WTC11 (cell line): ENCODE measurements at regions not wholly inside any gene's neighbourhood (a gene's known extent, or its start where the extent isn't known, plus 50 kb on each side); places are given as distances from the start of the nearest gene placed in this dataset.
A peak's percentile ranks its signal among the peaks of the same experiment; 100 is the strongest.

ENCODE experiments used
- ATAC-seq: fragments of 200-7000 bp; cut with Tn5 transposase; 2 replicates; pipeline ENCODE4 v1.10.0; 2021; ENCODE audit warnings: mild to moderate bottlenecking, moderate library complexity
- CTCF ChIA-PET: fragments of 300-600 bp; sonication (Branson Sonifier 250); formaldehyde crosslinking; loops from one replicate; lab custom pipeline; 2021; ENCODE audit warnings: antibody characterized with exemption; lab: Charles Lee
- POLR2A ChIA-PET: fragments of 350-600 bp; sonication (Branson Sonifier 250); formaldehyde crosslinking; loops from one replicate; lab custom pipeline; 2021; ENCODE audit warnings: antibody characterized with exemption; lab: Charles Lee
- DNase-seq: peaks from one replicate; pipeline ENCODE4 v3.0.0; 2021; ENCODE audit warnings: low spot score
- H3K27ac Mint-ChIP-seq: 2 replicates; pipeline ENCODE4 v1.8.0; 2021; ENCODE audit warnings: mixed read lengths
- H3K27me3 Mint-ChIP-seq: 2 replicates; pipeline ENCODE4 v1.8.0; 2021; ENCODE audit warnings: low read depth, mild to moderate bottlenecking, moderate library complexity, mixed read lengths
- H3K36me3 Mint-ChIP-seq: 2 replicates; pipeline ENCODE4 v1.8.0; 2021; ENCODE audit warnings: mixed read lengths
- H3K4me1 Mint-ChIP-seq: 2 replicates; pipeline ENCODE4 v1.8.0; 2022; ENCODE audit warnings: mixed read lengths
- H3K4me3 Mint-ChIP-seq: 2 replicates; pipeline ENCODE4 v1.8.0; 2021; ENCODE audit warnings: mild to moderate bottlenecking, moderate library complexity, mixed read lengths
- H3K9me3 Mint-ChIP-seq: 2 replicates; pipeline ENCODE4 v1.8.0; 2021; ENCODE audit warnings: mixed read lengths
- CREM ChIP-seq: sonication (generic); formaldehyde crosslinking; IDR thresholded peaks from 2 replicates; pipeline ENCODE4 v1.8.1; 2022; ENCODE audit warnings: mild to moderate bottlenecking, missing genetic modification reagents, moderate library complexity
- E2F1 ChIP-seq: sonication (generic); formaldehyde crosslinking; IDR thresholded peaks from 2 replicates; pipeline ENCODE4 v1.8.0; 2022; ENCODE audit warnings: mild to moderate bottlenecking, missing genetic modification reagents
- EMX1 ChIP-seq: fragments of 250-450 bp; sonication (Bioruptor Pico); IDR thresholded peaks from 2 replicates; pipeline ENCODE4 v1.8.0; 2021; ENCODE audit warnings: mild to moderate bottlenecking
- ESRRA ChIP-seq: sonication (generic); formaldehyde crosslinking; IDR thresholded peaks from 2 replicates; pipeline ENCODE4 v1.8.1; 2022; ENCODE audit warnings: mild to moderate bottlenecking, missing genetic modification reagents, borderline replicate concordance
- ETV6 ChIP-seq: sonication (generic); formaldehyde crosslinking; IDR thresholded peaks from 2 replicates; pipeline ENCODE4 v1.8.1; 2022; ENCODE audit warnings: mild to moderate bottlenecking, missing genetic modification reagents
- FOXJ3 ChIP-seq: sonication (generic); formaldehyde crosslinking; IDR thresholded peaks from 2 replicates; pipeline ENCODE4 v1.9.0; 2021; ENCODE audit warnings: missing genetic modification reagents, mild to moderate bottlenecking, borderline replicate concordance
- GTF2I ChIP-seq: fragments of 250-450 bp; sonication (Bioruptor Pico); conservative IDR thresholded peaks from 2 replicates; pipeline ENCODE4 v1.4.0; 2021; ENCODE audit warnings: mild to moderate bottlenecking
- HMGA2 ChIP-seq: fragments of 250-450 bp; sonication (Bioruptor Pico); IDR thresholded peaks from 2 replicates; pipeline ENCODE4 v1.4.0; 2021; ENCODE audit warnings: mild to moderate bottlenecking, moderate library complexity
- IRF2 ChIP-seq: sonication (generic); formaldehyde crosslinking; IDR thresholded peaks from 2 replicates; pipeline ENCODE4 v1.8.0; 2022; ENCODE audit warnings: low read depth, missing genetic modification reagents, borderline replicate concordance
- JAZF1 ChIP-seq: fragments of 250-450 bp; sonication (Bioruptor Pico); IDR thresholded peaks from 2 replicates; pipeline ENCODE4 v1.9.0; 2021; ENCODE audit warnings: moderate library complexity, mild to moderate bottlenecking, inconsistent platforms
- MXD4 ChIP-seq: fragments of 250-450 bp; sonication (Bioruptor Pico); IDR thresholded peaks from 2 replicates; pipeline ENCODE4 v1.8.0; 2021; ENCODE audit warnings: mild to moderate bottlenecking, moderate library complexity, borderline replicate concordance
- NR1H2 ChIP-seq: sonication (generic); formaldehyde crosslinking; IDR thresholded peaks from 2 replicates; pipeline ENCODE4 v1.9.0; 2021; ENCODE audit warnings: mild to moderate bottlenecking, moderate library complexity, missing genetic modification reagents
- OVOL2 ChIP-seq: fragments of 250-450 bp; sonication (Bioruptor Pico); IDR thresholded peaks from 2 replicates; pipeline ENCODE4 v1.9.0; 2021; ENCODE audit warnings: mild to moderate bottlenecking, borderline replicate concordance
- PREB ChIP-seq: sonication (generic); formaldehyde crosslinking; IDR thresholded peaks from 2 replicates; pipeline ENCODE4 v1.8.1; 2022; ENCODE audit warnings: mild to moderate bottlenecking, missing genetic modification reagents, moderate library complexity, borderline replicate concordance
- RELA ChIP-seq: sonication (generic); formaldehyde crosslinking; IDR thresholded peaks from 2 replicates; pipeline ENCODE4 v1.8.1; 2022; ENCODE audit warnings: missing genetic modification reagents, mild to moderate bottlenecking, borderline replicate concordance
- RORB ChIP-seq: fragments of 250-450 bp; sonication (Bioruptor Pico); IDR thresholded peaks from 2 replicates; pipeline ENCODE4 v1.9.0; 2021; ENCODE audit warnings: mild to moderate bottlenecking
- SP1 ChIP-seq: sonication (generic); formaldehyde crosslinking; conservative IDR thresholded peaks from 2 replicates; pipeline ENCODE4 v1.8.1; 2022; ENCODE audit warnings: missing genetic modification reagents
- ZBTB21 ChIP-seq: sonication (generic); formaldehyde crosslinking; IDR thresholded peaks from 2 replicates; pipeline ENCODE4 v1.8.1; 2023; ENCODE audit warnings: mild to moderate bottlenecking, missing genetic modification reagents, borderline replicate concordance
- ZNF281 ChIP-seq: sonication (generic); formaldehyde crosslinking; IDR thresholded peaks from 2 replicates; pipeline ENCODE4 v1.8.0; 2023; ENCODE audit warnings: mild to moderate bottlenecking, missing genetic modification reagents
- ZNF671 ChIP-seq: fragments of 250-450 bp; sonication (Bioruptor Pico); IDR thresholded peaks from 2 replicates; pipeline ENCODE4 v1.8.0; 2021; ENCODE audit warnings: mild to moderate bottlenecking
- TF ChIP-seq, protein P1 (sequence below): fragments of 250-450 bp; sonication (Bioruptor Pico); conservative IDR thresholded peaks from 2 replicates; pipeline ENCODE4 v1.9.0; 2021; ENCODE audit warnings: mild to moderate bottlenecking
- TF ChIP-seq, protein P2 (sequence below): sonication (generic); formaldehyde crosslinking; IDR thresholded peaks from 2 replicates; pipeline ENCODE4 v1.8.1; 2023; ENCODE audit warnings: mild to moderate bottlenecking, missing genetic modification reagents, moderate library complexity
- TF ChIP-seq, protein P3 (sequence below): fragments of 250-450 bp; sonication (Bioruptor Pico); IDR thresholded peaks from 2 replicates; pipeline ENCODE4 v1.9.0; 2021; ENCODE audit warnings: mild to moderate bottlenecking

DNA sequence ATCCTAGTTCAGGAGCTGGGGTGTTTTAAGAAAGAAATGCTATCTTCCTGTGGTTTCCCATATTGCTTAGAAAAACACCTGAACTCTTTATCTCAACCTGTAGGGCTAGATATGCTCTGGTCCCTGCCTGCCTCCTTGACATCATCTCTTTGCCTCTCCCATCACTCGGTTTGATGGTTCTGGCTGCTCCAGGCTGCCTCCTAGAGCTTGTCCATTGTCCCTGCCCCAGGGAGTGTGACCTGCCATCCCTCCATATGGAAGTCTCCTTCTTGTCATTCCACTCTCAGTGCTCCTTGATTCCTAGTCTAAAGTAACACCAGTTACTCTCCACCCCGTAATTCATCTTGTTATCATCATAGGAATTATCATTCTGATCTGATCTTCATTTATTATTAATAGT is 369.0 kb upstream of the EEF2KMT start:
- POLR2A ChIA-PET = no interaction called here
- CTCF ChIA-PET = interaction anchor here (0.6 to 1.8 kb wide), 7 partner anchors 10 to 406 kb away, joined by 3 to 8 read pairs (median 3); no protein-coding TSS in a partner anchor

GRCh38 chr16:5465714-5466113 is 368.1 kb upstream of the EEF2KMT start:
- H3K9me3 Mint-ChIP-seq = peaks cover 24% of the 10 kb centered on the region
- TF ChIP-seq RORB (CRISPR knock-in tag) (no peak), ZNF671 (CRISPR knock-in tag) (no peak), OVOL2 (CRISPR knock-in tag) (no peak), NR1H2 (CRISPR knock-in tag) (no peak), ZNF281 (CRISPR knock-in tag) (no peak), ETV6 (CRISPR knock-in tag) (no peak), SP1 (CRISPR knock-in tag) (no peak), FOXJ3 (CRISPR knock-in tag) (no peak), RELA (CRISPR knock-in tag) (no peak)
- ChIA-PET CTCF (interaction anchor here (0.8 to 1.8 kb wide), 3 partner anchors 14 to 24 kb away, joined by 3 to 8 read pairs (median 7); no protein-coding TSS in a partner anchor), POLR2A (no interaction called here)
- H3K4me3 Mint-ChIP-seq = no peak overlapping the region
- 0 out of 2 replicates have a peak, but pooled peaks cover 4% of the 10 kb centered on the region for H3K36me3 Mint-ChIP-seq
- H3K4me1 Mint-ChIP-seq = 0 out of 2 replicates have a peak, but pooled peaks cover under 1% of the 10 kb centered on the region
- peaks cover under 1% of the 10 kb centered on the region; the same call in 1 of the 2 replicates for H3K27me3 Mint-ChIP-seq
- DNase-seq (no peak), ATAC-seq (no peak)
- no peak overlapping the region for H3K27ac Mint-ChIP-seq

More for the DNA sequence above, 369.0 kb upstream of the EEF2KMT start:
- H3K36me3 Mint-ChIP-seq = 0 out of 2 replicates have a peak, but pooled peaks cover 4% of the 10 kb centered on the region
- TF ChIP-seq HMGA2 (CRISPR knock-in tag) (no peak), ESRRA (CRISPR knock-in tag) (no peak), E2F1 (CRISPR knock-in tag) (no peak), PREB (CRISPR knock-in tag) (no peak), JAZF1 (CRISPR knock-in tag) (no peak), MXD4 (CRISPR knock-in tag) (no peak), GTF2I (CRISPR knock-in tag) (no peak), EMX1 (CRISPR knock-in tag) (no peak), CREM (CRISPR knock-in tag) (no peak), ZBTB21 (CRISPR knock-in tag) (no peak), IRF2 (CRISPR knock-in tag) (no peak)
- TF ChIP-seq, protein P1, sequence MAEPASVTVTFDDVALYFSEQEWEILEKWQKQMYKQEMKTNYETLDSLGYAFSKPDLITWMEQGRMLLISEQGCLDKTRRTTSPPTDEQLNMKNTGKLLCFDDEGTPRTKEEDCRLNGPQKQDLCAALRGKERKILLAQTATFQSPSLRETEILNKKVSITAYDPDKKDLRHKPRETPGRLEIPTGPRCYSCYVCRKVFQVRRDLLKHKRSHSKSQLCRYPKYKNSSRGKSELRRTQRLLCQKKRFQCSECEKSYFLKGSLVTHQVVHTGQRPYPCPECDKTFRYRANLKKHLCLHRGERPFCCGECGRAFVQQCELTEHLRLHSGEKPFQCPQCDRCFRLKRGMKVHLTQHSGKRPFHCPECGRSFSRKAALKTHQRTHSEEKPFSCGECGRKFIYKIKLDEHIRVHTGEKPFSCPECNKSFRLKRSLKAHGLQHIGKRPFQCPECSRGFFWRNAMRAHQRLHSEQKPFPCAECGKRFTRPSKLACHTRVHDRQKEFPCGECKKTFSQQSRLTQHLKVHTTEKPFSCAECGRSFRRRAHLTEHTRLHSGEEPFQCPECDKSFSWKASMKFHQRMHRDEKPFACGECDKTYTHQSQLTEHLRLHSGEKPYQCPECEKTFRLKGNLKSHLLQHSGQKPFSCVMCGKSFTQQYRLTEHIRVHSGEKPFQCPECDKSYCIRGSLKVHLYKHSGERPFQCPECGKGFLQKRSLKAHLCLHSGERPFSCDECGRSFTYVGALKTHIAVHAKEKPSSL (CRISPR knock-in tag) = no peak
- TF ChIP-seq, protein P2, sequence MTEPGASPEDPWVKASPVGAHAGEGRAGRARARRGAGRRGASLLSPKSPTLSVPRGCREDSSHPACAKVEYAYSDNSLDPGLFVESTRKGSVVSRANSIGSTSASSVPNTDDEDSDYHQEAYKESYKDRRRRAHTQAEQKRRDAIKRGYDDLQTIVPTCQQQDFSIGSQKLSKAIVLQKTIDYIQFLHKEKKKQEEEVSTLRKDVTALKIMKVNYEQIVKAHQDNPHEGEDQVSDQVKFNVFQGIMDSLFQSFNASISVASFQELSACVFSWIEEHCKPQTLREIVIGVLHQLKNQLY = no peak
- TF ChIP-seq, protein P3, sequence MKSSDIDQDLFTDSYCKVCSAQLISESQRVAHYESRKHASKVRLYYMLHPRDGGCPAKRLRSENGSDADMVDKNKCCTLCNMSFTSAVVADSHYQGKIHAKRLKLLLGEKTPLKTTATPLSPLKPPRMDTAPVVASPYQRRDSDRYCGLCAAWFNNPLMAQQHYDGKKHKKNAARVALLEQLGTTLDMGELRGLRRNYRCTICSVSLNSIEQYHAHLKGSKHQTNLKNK (CRISPR knock-in tag) = no peak
- peak; percentile 91 for ATAC-seq
- H3K9me3 Mint-ChIP-seq = peaks cover 24% of the 10 kb centered on the region
- no peak overlapping the region for H3K4me3 Mint-ChIP-seq
- no peaks in the 10 kb centered on the region for H3K4me1 Mint-ChIP-seq
- H3K27me3 Mint-ChIP-seq = no peaks in the 10 kb centered on the region
- peak; percentile 34 for DNase-seq
- H3K27ac Mint-ChIP-seq = no peak overlapping the region
